ENCODE measurements at regions not wholly inside any gene's neighbourhood (a gene's known extent, or its start where the extent isn't known, plus 50 kb on each side); places are given as distances from the start of the nearest gene placed in this dataset.

DNA sequence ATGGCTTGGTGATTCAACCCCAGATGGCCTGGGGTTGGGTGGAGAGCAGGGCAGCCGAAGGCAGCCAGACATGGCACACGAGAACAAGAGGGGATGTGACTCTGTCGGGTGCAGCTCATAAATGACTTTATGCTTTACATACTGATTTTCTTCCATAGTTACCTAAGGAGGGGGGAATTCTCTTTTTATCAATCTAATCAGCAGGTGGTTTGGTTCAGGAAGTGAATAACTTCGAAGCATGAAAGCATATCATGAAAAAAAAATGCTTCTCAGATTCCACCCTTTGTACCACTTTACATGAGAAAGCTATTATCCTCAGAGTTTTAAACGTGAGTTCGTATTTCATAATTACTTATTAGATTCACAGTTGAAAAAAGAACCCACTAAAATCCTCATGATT lies 908.9 kb upstream of the LCORL start:
- H3K4me3 ChIP-seq (ENCODE audit: low read depth, low read length), result no peak overlapping the region
- no peak for DNase-seq (ENCODE audit: low read depth)
- TF ChIP-seq, protein P1, sequence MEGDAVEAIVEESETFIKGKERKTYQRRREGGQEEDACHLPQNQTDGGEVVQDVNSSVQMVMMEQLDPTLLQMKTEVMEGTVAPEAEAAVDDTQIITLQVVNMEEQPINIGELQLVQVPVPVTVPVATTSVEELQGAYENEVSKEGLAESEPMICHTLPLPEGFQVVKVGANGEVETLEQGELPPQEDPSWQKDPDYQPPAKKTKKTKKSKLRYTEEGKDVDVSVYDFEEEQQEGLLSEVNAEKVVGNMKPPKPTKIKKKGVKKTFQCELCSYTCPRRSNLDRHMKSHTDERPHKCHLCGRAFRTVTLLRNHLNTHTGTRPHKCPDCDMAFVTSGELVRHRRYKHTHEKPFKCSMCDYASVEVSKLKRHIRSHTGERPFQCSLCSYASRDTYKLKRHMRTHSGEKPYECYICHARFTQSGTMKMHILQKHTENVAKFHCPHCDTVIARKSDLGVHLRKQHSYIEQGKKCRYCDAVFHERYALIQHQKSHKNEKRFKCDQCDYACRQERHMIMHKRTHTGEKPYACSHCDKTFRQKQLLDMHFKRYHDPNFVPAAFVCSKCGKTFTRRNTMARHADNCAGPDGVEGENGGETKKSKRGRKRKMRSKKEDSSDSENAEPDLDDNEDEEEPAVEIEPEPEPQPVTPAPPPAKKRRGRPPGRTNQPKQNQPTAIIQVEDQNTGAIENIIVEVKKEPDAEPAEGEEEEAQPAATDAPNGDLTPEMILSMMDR (IDR thresholded peaks at IDR 0.05; ENCODE audit: low read depth, low read length, missing control alignments), result no peak

DNA sequence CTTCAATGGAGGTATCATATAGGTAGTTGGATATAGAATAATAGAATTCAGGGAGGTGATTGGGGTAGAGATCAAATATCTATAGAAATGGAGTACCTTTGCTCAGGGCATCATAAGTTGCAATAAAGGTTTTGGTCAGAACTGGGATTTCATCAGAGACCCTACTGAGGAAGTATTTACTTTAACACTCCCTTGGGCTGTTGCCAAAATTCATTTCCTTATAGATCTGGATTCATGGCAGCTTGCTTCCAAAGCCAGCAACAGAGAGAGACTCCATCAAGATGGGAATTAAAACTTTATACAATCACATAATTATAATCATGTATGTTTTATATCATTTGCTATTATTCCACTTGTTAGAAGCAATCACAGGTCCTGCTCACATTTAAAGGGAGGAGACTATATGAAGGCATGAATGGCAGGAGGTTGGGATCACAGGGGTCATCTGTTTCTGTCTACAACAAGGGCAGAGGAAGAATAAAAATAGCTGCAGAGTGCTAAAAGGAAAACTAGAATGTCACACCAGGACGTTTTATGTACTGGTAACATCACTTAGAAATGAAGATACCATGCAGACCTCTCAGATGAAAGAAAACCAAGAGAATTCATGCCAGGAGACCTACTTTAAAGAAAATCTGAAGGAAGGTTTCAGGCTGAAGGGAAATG lies 902.1 kb upstream of the LCORL start:
- no peak for DNase-seq (ENCODE audit: low read depth)
- no peak overlapping the region for H3K4me3 ChIP-seq (ENCODE audit: low read depth, low read length)
- TF ChIP-seq, protein P1 (IDR thresholded peaks at IDR 0.05; ENCODE audit: low read depth, low read length, missing control alignments), result no peak

DNA sequence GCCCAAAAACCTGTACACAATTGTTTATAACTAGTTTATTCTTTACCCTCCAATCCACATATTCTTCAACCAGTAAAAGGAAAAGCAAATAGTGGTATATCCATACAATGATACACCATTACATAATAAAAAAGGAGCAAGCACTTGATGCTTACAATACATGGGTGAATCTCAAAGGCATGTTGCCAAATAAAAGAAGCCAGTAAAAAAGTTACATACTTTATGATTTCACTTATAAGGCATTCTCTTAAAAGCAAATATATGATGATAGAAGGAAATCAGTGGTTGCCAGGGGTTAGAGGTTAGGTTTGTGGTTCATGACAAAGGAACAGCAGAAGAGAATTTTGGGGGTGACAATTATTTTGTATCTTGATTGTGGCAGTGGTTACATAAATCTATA lies 896.1 kb upstream of the LCORL start:
- DNase-seq (ENCODE audit: low read depth), result no peak
- TF ChIP-seq, protein P1 (IDR thresholded peaks at IDR 0.05; ENCODE audit: low read depth, low read length, missing control alignments), result no peak
- no peak overlapping the region for H3K4me3 ChIP-seq (ENCODE audit: low read depth, low read length)

DNA sequence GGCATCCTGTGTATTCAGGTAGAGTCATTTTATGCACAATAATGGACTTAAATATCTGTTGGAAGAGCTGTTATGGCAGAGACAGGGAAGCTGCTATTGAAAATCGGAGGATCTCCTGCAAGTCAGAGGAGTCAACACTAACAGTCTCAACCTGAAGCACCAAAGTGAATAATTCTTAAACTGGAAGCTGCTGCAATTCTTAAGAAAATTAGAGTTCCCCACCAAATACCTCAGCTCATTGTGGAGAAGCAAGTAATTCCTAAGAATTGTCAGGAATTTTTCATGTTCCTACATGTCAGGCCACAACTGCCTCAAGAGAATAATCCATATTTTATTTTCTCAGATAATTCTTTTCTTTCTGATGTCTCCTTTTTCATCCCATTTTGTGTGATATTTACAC lies 892.6 kb upstream of the LCORL start:
- no peak overlapping the region for H3K4me3 ChIP-seq (ENCODE audit: low read depth, low read length)
- no peak for DNase-seq (ENCODE audit: low read depth)
- TF ChIP-seq, protein P1 (IDR thresholded peaks at IDR 0.05; ENCODE audit: low read depth, low read length, missing control alignments), result no peak

DNA sequence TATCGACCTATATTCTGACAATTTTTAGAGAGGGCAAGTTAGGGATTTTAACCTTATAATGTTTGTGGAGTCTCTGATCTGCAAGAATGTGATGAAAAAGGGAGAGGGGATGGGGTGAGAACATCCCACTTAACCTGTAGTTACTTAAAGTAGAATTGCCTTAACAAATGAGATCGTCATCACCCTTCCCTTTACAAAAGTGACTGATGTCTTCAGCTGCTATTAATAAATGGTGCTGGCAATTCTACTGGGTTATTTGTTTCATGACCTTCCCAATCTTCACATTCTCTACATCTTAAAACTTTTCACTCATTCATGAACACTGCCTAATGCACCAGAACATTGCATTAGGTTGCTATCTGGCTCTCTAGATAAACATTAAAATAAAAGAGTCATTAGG lies 873.4 kb upstream of the LCORL start:
- no peak for DNase-seq (ENCODE audit: low read depth)
- H3K4me3 ChIP-seq (ENCODE audit: low read depth, low read length), result no peak overlapping the region
- TF ChIP-seq, protein P1 (IDR thresholded peaks at IDR 0.05; ENCODE audit: low read depth, low read length, missing control alignments), result no peak

DNA sequence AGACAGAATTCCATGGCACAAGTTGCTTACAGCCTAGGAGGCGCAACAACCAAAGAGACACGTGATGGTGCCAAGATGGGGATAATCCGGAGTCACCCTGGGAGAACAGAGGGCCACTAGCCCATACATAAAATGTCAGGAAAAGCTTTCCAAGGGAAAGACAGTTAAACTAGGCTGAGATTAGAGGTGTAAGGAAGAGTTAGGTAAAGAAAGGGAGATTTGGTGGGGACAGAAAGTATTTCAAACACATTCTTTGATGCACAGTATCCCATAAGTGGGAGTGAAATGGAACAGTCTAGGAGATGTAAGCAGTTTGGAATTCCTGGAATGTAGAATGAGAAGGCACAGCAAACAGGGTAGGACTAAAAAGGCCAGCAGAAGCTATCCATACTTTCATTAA lies 860.9 kb upstream of the LCORL start:
- no peak for DNase-seq (ENCODE audit: low read depth)
- no peak overlapping the region for H3K4me3 ChIP-seq (ENCODE audit: low read depth, low read length)
- TF ChIP-seq, protein P1 (IDR thresholded peaks at IDR 0.05; ENCODE audit: low read depth, low read length, missing control alignments), result no peak

DNA sequence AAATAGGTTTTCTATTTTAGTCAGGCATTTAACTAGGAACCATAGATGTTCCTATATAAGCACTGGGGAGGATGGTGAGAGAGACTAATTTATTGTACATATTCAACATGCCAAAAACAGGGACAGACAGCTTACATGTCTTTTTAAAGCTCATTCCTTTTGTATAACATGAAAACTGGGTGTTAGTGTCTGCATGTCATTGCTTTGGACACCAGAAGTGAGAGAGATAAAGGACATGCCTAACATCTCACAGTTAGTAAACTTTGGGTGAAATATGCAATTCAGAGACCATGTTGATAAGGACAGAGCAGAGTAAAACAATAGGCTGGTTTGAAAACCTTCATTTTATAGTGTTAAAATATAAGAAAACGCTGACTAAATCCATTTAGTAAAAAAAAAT lies 860.0 kb upstream of the LCORL start:
- no peak for DNase-seq (ENCODE audit: low read depth)
- no peak overlapping the region for H3K4me3 ChIP-seq (ENCODE audit: low read depth, low read length)
- TF ChIP-seq, protein P1 (IDR thresholded peaks at IDR 0.05; ENCODE audit: low read depth, low read length, missing control alignments), result no peak

Measured in GM12864 (cell line).